ENCODE measurements at regions not wholly inside any gene's neighbourhood (a gene's known extent, or its start where the extent isn't known, plus 50 kb on each side); places are given as distances from the start of the nearest gene placed in this dataset.

- ATAC-seq = no peak
- TF ChIP-seq CSDC2 (CRISPR knock-in tag; IDR thresholded peaks at IDR 0.05) (no peak), BACH2 (CRISPR knock-in tag; IDR thresholded peaks at IDR 0.05; ENCODE audit: borderline replicate concordance) (no peak), ARNTL (CRISPR knock-in tag; IDR thresholded peaks at IDR 0.05; ENCODE audit: borderline replicate concordance, low read depth) (no peak)
These were observed 56.5 kb downstream of the DCAF8L1 start for GRCh38 chrX:27924718-27925117.

DNA sequence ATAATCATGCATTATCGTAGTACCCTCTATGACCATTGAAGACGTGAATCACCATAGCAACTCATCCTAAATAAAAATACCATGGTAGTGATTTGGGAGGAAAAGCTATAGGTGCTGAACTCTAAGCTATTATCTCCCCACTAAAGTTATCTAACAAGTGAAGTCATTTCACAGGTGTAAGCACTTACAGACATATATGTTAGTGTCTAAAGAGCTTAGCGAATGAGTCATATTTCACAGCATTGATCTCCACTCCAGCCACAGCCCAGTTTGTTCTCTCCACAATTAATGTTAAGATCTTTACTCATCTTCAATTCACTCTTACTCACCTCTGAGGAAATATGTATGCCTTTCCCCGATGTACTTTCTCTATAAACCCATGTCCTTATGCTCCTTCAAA is 57.0 kb downstream of the DCAF8L1 start:
- no peak for ATAC-seq
- TF ChIP-seq, protein P1, sequence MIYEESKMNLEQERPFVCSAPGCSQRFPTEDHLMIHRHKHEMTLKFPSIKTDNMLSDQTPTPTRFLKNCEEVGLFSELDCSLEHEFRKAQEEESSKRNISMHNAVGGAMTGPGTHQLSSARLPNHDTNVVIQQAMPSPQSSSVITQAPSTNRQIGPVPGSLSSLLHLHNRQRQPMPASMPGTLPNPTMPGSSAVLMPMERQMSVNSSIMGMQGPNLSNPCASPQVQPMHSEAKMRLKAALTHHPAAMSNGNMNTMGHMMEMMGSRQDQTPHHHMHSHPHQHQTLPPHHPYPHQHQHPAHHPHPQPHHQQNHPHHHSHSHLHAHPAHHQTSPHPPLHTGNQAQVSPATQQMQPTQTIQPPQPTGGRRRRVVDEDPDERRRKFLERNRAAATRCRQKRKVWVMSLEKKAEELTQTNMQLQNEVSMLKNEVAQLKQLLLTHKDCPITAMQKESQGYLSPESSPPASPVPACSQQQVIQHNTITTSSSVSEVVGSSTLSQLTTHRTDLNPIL (CRISPR knock-in tag; IDR thresholded peaks at IDR 0.05; ENCODE audit: low read depth) = no peak
- TF ChIP-seq ESRRG (CRISPR knock-in tag; IDR thresholded peaks at IDR 0.05) = no peak
- TF ChIP-seq, protein P2, sequence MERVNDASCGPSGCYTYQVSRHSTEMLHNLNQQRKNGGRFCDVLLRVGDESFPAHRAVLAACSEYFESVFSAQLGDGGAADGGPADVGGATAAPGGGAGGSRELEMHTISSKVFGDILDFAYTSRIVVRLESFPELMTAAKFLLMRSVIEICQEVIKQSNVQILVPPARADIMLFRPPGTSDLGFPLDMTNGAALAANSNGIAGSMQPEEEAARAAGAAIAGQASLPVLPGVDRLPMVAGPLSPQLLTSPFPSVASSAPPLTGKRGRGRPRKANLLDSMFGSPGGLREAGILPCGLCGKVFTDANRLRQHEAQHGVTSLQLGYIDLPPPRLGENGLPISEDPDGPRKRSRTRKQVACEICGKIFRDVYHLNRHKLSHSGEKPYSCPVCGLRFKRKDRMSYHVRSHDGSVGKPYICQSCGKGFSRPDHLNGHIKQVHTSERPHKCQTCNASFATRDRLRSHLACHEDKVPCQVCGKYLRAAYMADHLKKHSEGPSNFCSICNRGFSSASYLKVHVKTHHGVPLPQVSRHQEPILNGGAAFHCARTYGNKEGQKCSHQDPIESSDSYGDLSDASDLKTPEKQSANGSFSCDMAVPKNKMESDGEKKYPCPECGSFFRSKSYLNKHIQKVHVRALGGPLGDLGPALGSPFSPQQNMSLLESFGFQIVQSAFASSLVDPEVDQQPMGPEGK (CRISPR knock-in tag; IDR thresholded peaks at IDR 0.05; ENCODE audit: borderline replicate concordance) = no peak
- no peak for TF ChIP-seq ZFP30 (CRISPR knock-in tag; IDR thresholded peaks at IDR 0.05)
- TF ChIP-seq, protein P3, sequence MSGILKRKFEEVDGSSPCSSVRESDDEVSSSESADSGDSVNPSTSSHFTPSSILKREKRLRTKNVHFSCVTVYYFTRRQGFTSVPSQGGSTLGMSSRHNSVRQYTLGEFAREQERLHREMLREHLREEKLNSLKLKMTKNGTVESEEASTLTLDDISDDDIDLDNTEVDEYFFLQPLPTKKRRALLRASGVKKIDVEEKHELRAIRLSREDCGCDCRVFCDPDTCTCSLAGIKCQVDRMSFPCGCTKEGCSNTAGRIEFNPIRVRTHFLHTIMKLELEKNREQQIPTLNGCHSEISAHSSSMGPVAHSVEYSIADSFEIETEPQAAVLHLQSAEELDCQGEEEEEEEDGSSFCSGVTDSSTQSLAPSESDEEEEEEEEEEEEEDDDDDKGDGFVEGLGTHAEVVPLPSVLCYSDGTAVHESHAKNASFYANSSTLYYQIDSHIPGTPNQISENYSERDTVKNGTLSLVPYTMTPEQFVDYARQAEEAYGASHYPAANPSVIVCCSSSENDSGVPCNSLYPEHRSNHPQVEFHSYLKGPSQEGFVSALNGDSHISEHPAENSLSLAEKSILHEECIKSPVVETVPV (CRISPR knock-in tag; IDR thresholded peaks at IDR 0.05) = no peak
- TF ChIP-seq PPARA (CRISPR knock-in tag; IDR thresholded peaks at IDR 0.05; ENCODE audit: borderline replicate concordance) = no peak
- TF ChIP-seq ISL1 (CRISPR knock-in tag; IDR thresholded peaks at IDR 0.05) = no peak
- no peak for TF ChIP-seq SNAI2 (CRISPR knock-in tag; IDR thresholded peaks at IDR 0.05)
- TF ChIP-seq POU6F1 (CRISPR knock-in tag; IDR thresholded peaks at IDR 0.05; ENCODE audit: borderline replicate concordance, low read depth) = no peak
- no peak for TF ChIP-seq OSR1 (CRISPR knock-in tag; IDR thresholded peaks at IDR 0.05)
- TF ChIP-seq TOX (CRISPR knock-in tag; IDR thresholded peaks at IDR 0.05; ENCODE audit: borderline replicate concordance) = no peak
- TF ChIP-seq ZNF70 (CRISPR knock-in tag; IDR thresholded peaks at IDR 0.05) = no peak
- TF ChIP-seq ZNF565 (CRISPR knock-in tag; conservative IDR thresholded peaks at IDR 0.05; ENCODE audit: low read depth) = no peak
- no peak for TF ChIP-seq ZC3H10 (CRISPR knock-in tag; IDR thresholded peaks at IDR 0.05)
- TF ChIP-seq CSDC2 (CRISPR knock-in tag; IDR thresholded peaks at IDR 0.05) = no peak
- no peak for TF ChIP-seq ARNTL (CRISPR knock-in tag; IDR thresholded peaks at IDR 0.05; ENCODE audit: borderline replicate concordance, low read depth)
- no peak for TF ChIP-seq ZFP3 (CRISPR knock-in tag; IDR thresholded peaks at IDR 0.05)
- TF ChIP-seq TSHZ2 (CRISPR knock-in tag; IDR thresholded peaks at IDR 0.05) = no peak
- TF ChIP-seq TCF4 (CRISPR knock-in tag; IDR thresholded peaks at IDR 0.05; ENCODE audit: borderline replicate concordance) = no peak
- TF ChIP-seq GLIS3 (CRISPR knock-in tag; IDR thresholded peaks at IDR 0.05) = no peak

DNA sequence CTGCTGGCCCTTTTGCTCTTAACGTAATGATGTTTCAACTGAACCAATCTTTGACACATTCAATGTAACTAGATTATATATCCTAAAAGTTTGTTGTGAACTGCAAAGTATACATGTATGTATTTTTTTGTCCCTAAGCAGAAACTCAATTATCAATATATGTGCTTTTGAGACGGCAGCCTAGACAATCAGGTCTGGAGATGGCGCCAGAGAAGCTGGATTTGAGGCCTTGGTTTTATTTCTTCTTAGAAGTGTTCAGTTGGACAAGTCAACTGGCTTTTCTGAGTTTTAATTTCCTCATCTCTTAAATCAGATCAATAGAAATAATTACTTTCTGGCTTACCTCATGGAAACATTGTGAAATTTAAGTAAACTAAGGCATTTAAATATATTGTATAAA is 62.5 kb downstream of the DCAF8L1 start:
- TF ChIP-seq GLIS3 (CRISPR knock-in tag; IDR thresholded peaks at IDR 0.05) = no peak
- no peak for TF ChIP-seq TSHZ2 (CRISPR knock-in tag; IDR thresholded peaks at IDR 0.05)
- no peak for TF ChIP-seq ZC3H10 (CRISPR knock-in tag; IDR thresholded peaks at IDR 0.05)
- TF ChIP-seq ZNF70 (CRISPR knock-in tag; IDR thresholded peaks at IDR 0.05) = no peak
- TF ChIP-seq, protein P1 (CRISPR knock-in tag; IDR thresholded peaks at IDR 0.05; ENCODE audit: low read depth) = no peak
- no peak for ATAC-seq

All from SK-N-SH treated with all-trans-retinoic acid at 6 μM for 48 hours (cell line).